ENCODE measurements at regions not wholly inside any gene's neighbourhood (a gene's known extent, or its start where the extent isn't known, plus 50 kb on each side); places are given as distances from the start of the nearest gene placed in this dataset.

GRCh38 chr11:88402192-88402715 is 64.7 kb upstream of the CTSC start:
- intact Hi-C loops (cut with DNase I) = no loop called here
- 29 to 41% (median 38%) methylated on average over 2 of the region's 2 CpGs for WGBS, 4 donors
- Histone ChIP-seq H3K4me1 (replicated peaks in 1 of 2) (peaks cover 0 to 36% of the 10 kb centered on the region in 2 donors), H3K27ac (peak overlapping the region in 2 of 5 donors; percentile 37 to 45), H3K27me3 (no peaks in the 10 kb centered on the region), H3K9me3 (replicated peaks in 1 of 3) (no peaks in the 10 kb centered on the region), H3K36me3 (replicated peaks in 1 of 2) (no peaks in the 10 kb centered on the region), H3K4me3 (peak overlapping the region in 1 of 4 donors; percentile 32)
- no peak for DNase-seq
- TF ChIP-seq POLR2A (IDR thresholded peaks at IDR 0.05) = no peak

GRCh38 chr11:88398791-88399570 is 61.4 kb upstream of the CTSC start:
- intact Hi-C loops (cut with DNase I) = no loop called here
- Histone ChIP-seq H3K4me1 (replicated peaks in 1 of 2) (peaks cover 0 to 28% of the 10 kb centered on the region in 2 donors), H3K27me3 (no peaks in the 10 kb centered on the region), H3K36me3 (replicated peaks in 1 of 2) (no peaks in the 10 kb centered on the region), H3K27ac (no peak overlapping the region), H3K9me3 (replicated peaks in 1 of 3) (no peaks in the 10 kb centered on the region), H3K4me3 (no peak overlapping the region)
- DNase-seq = no peak
- 80 to 84% (median 82%) methylated on average over 3 of the region's 3 CpGs for WGBS, 4 donors
- TF ChIP-seq POLR2A (IDR thresholded peaks at IDR 0.05) (no peak), CTCF (IDR thresholded peaks at IDR 0.05) (no peak)

- H3K27me3 ChIP-seq = no peaks in the 10 kb centered on the region
- H3K4me1 ChIP-seq (replicated peaks in 1 of 2) = peaks cover 0 to 28% of the 10 kb centered on the region in 2 donors
- 4 to 41% (median 22%) methylated on average over 2 of the region's 2 CpGs for WGBS, 4 donors
- no peak overlapping the region for H3K4me3 ChIP-seq
- intact Hi-C loops (cut with DNase I) = no loop called here
- TF ChIP-seq CTCF (IDR thresholded peaks at IDR 0.05) (no peak), POLR2A (IDR thresholded peaks at IDR 0.05) (no peak)
- no peak overlapping the region for H3K27ac ChIP-seq
- peak in 1 of 7 donors; percentile 29 for DNase-seq
- no peaks in the 10 kb centered on the region for H3K36me3 ChIP-seq (replicated peaks in 1 of 2)
- no peaks in the 10 kb centered on the region for H3K9me3 ChIP-seq (replicated peaks in 1 of 3)
These were observed 60.8 kb upstream of the CTSC start for GRCh38 chr11:88398372-88398771.

GRCh38 chr11:88390254-88390653 is 52.7 kb upstream of the CTSC start:
- no peak overlapping the region for H3K4me3 ChIP-seq
- H3K36me3 ChIP-seq (replicated peaks in 1 of 2) = no peaks in the 10 kb centered on the region
- no peak overlapping the region for H3K27ac ChIP-seq
- DNase-seq = no peak
- H3K4me1 ChIP-seq (replicated peaks in 1 of 2) = no peaks in the 10 kb centered on the region
- WGBS, 4 donors = 88 to 93% (median 92%) methylated on average over 1 of the region's 1 CpG
- intact Hi-C loops (cut with DNase I) = no loop called here
- H3K9me3 ChIP-seq (replicated peaks in 1 of 3) = no peaks in the 10 kb centered on the region
- TF ChIP-seq CTCF (IDR thresholded peaks at IDR 0.05) (no peak), POLR2A (IDR thresholded peaks at IDR 0.05) (no peak)
- no peaks in the 10 kb centered on the region for H3K27me3 ChIP-seq

- no peaks in the 10 kb centered on the region for H3K4me1 ChIP-seq (replicated peaks in 1 of 2)
- H3K27me3 ChIP-seq = no peaks in the 10 kb centered on the region
- no peak overlapping the region for H3K27ac ChIP-seq
- no peaks in the 10 kb centered on the region for H3K36me3 ChIP-seq (replicated peaks in 1 of 2)
- H3K9me3 ChIP-seq (replicated peaks in 1 of 3) = no peaks in the 10 kb centered on the region
- no peak overlapping the region for H3K4me3 ChIP-seq
- intact Hi-C loops (cut with DNase I) = no loop called here
- DNase-seq = no peak
- TF ChIP-seq CTCF (IDR thresholded peaks at IDR 0.05) (no peak), POLR2A (IDR thresholded peaks at IDR 0.05) (no peak)
These were observed 50.4 kb upstream of the CTSC start for GRCh38 chr11:88387957-88388356.

Data from adrenal gland (tissue), 9 donors.